ENCODE measurements at regions not wholly inside any gene's neighbourhood (a gene's known extent, or its start where the extent isn't known, plus 50 kb on each side); places are given as distances from the start of the nearest gene placed in this dataset.

DNA sequence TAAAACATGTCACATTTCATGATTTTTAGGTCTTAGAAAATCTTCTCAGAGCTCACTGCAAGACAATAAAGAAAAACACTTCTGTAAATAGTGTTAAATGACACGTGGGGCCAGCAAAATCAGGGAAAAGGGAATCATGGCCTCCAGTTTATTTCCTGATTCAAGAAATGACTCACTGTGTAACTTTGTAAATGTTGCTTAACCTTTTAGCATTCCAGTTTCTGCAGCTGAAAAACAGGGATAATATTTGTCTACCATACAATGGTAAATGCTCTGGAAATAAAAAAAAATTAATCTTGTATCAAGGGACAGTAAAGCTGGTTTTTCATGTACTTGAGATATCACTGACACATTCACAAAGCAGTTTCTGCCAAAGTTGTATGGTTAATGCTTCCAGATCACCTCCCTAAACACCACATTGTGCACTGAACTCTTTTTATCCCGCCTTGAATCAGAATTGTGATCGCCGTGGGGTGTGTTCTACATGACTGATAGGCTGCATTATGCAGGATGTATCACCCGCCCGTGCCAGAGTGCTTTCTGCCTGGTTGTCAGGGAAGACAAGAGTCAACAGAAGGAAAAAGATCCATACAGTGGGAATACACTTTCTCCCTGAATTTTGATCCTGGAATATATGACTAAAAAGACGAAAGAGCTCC is 238.8 kb downstream of the IKZF2 start:
- no peak overlapping the region for H3K4me3 Mint-ChIP-seq
- H3K36me3 ChIP-seq = no peaks in the 10 kb centered on the region
- H2AFZ ChIP-seq (replicated peaks) = no peak overlapping the region
- no peaks in the 10 kb centered on the region for H3K79me2 ChIP-seq (ENCODE audit: low read depth)
- no peaks in the 10 kb centered on the region for H3K27me3 ChIP-seq
- H3K4me3 ChIP-seq = no peak overlapping the region
- H3K9ac ChIP-seq = no peak overlapping the region
- H3F3A ChIP-seq (ENCODE audit: low read depth) = no peaks in the 10 kb centered on the region
- H4K20me1 ChIP-seq (ENCODE audit: low read depth) = no peaks in the 10 kb centered on the region
- no peak for DNase-seq (ENCODE audit: low spot score)
- H3K9me3 Mint-ChIP-seq = no peaks in the 10 kb centered on the region
- TF ChIP-seq EZH2 (IDR thresholded peaks at IDR 0.05) (no peak), CTCF (IDR thresholded peaks at IDR 0.05) (no peak), EZH2phosphoT487 (IDR thresholded peaks at IDR 0.05) (no peak)
- H3K4me2 ChIP-seq = no peak overlapping the region
- H3K4me1 ChIP-seq = peaks cover 25% of the 10 kb centered on the region
- H3K9me3 ChIP-seq (ENCODE audit: low read depth) = no peaks in the 10 kb centered on the region
- H3K27me3 Mint-ChIP-seq (ENCODE audit: insufficient read depth, low read depth) = no peaks in the 10 kb centered on the region
- H3K27ac ChIP-seq = no peak overlapping the region
- no peaks in the 10 kb centered on the region for H3K36me3 Mint-ChIP-seq
- H3K27ac Mint-ChIP-seq = peak overlapping the region; percentile 23
- peaks cover 11% of the 10 kb centered on the region for H3K4me1 Mint-ChIP-seq

GRCh38 chr2:212911011-212911410 is 240.4 kb downstream of the IKZF2 start:
- Mint-ChIP-seq H3K4me1 (peaks cover 10% of the 10 kb centered on the region), H3K4me3 (no peak overlapping the region), H3K27me3 (ENCODE audit: insufficient read depth, low read depth) (no peaks in the 10 kb centered on the region), H3K36me3 (no peaks in the 10 kb centered on the region), H3K27ac (no peak overlapping the region), H3K9me3 (no peaks in the 10 kb centered on the region)
- H3K36me3 ChIP-seq = no peaks in the 10 kb centered on the region
- DNase-seq (ENCODE audit: low spot score) = no peak
- H3K9ac ChIP-seq = no peak overlapping the region
- H3K27ac ChIP-seq = no peak overlapping the region
- no peaks in the 10 kb centered on the region for H3K79me2 ChIP-seq (ENCODE audit: low read depth)
- no peak overlapping the region for H3K4me2 ChIP-seq
- H3K4me3 ChIP-seq = no peak overlapping the region
- peaks cover 8% of the 10 kb centered on the region for H3F3A ChIP-seq (ENCODE audit: low read depth)
- H4K20me1 ChIP-seq (ENCODE audit: low read depth) = no peaks in the 10 kb centered on the region
- H2AFZ ChIP-seq (replicated peaks) = peak overlapping the region; percentile 78
- H3K4me1 ChIP-seq = peaks cover 26% of the 10 kb centered on the region
- no peaks in the 10 kb centered on the region for H3K9me3 ChIP-seq (ENCODE audit: low read depth)
- no peak for TF ChIP-seq EZH2 (IDR thresholded peaks at IDR 0.05)
- TF ChIP-seq EZH2phosphoT487 (IDR thresholded peaks at IDR 0.05) = no peak
- no peak for TF ChIP-seq CTCF (IDR thresholded peaks at IDR 0.05)
- H3K27me3 ChIP-seq = no peaks in the 10 kb centered on the region

DNA sequence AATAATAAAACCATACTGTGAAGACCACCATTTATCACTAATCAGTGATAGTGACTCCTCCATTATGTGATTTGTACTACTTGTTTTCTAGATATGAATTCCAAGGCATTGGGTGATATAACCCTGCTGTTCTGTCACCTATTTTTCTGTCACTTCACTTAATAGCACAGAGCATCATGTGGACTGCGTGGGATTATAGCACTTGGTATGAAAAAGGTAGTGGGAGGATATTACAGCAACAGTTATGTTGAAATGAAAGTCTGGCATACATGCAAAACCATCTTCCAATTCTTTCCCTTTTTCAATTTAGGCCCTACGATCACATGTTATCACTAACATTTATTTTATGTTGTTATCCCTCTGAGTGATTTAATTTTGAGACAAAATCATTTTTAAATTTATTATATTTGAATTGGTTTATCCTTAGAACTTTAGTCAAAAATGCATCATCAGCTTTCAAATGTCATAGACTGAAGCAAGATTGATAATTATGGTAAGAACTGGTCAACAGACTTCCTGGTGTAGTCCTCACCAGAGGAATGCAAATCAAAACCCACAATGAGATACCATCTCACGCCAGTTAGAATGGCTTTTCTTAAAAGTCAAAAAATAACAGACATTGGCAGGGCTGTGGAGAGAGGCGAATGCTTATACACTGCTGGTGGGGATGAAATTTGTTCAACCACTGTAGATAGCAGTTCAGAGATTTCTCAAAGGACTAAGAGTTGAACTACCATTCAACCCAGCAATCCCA is 242.6 kb downstream of the IKZF2 start:
- TF ChIP-seq EZH2 (IDR thresholded peaks at IDR 0.05) = no peak
- TF ChIP-seq EZH2phosphoT487 (IDR thresholded peaks at IDR 0.05) = no peak
- TF ChIP-seq CTCF (IDR thresholded peaks at IDR 0.05) = no peak
- DNase-seq (ENCODE audit: low spot score) = no peak
- Mint-ChIP-seq H3K36me3 (no peaks in the 10 kb centered on the region), H3K9me3 (no peaks in the 10 kb centered on the region), H3K27me3 (ENCODE audit: insufficient read depth, low read depth) (no peaks in the 10 kb centered on the region), H3K4me1 (peaks cover 13% of the 10 kb centered on the region), H3K4me3 (no peak overlapping the region), H3K27ac (no peak overlapping the region)
- Histone ChIP-seq H3F3A (ENCODE audit: low read depth) (peaks cover 19% of the 10 kb centered on the region), H4K20me1 (ENCODE audit: low read depth) (no peaks in the 10 kb centered on the region), H3K4me2 (no peak overlapping the region), H3K27ac (no peak overlapping the region), H3K36me3 (no peaks in the 10 kb centered on the region), H3K79me2 (ENCODE audit: low read depth) (no peaks in the 10 kb centered on the region), H2AFZ (replicated peaks) (no peak overlapping the region), H3K4me1 (peaks cover 35% of the 10 kb centered on the region), H3K9ac (no peak overlapping the region), H3K27me3 (no peaks in the 10 kb centered on the region), H3K9me3 (ENCODE audit: low read depth) (no peaks in the 10 kb centered on the region), H3K4me3 (no peak overlapping the region)
